Choroid plexus epithelial cell (primary cell): ENCODE measurements at regions not wholly inside any gene's neighbourhood (a gene's known extent, or its start where the extent isn't known, plus 50 kb on each side); places are given as distances from the start of the nearest gene placed in this dataset.

ENCODE experiments used
- DNase-seq: peaks from one replicate; pipeline ENCODE4 v3.0.0-alpha.2; 2010; ENCODE audit warnings: low read depth
- H3K4me3 ChIP-seq: 2 replicates; pipeline ENCODE4 v1.5.1; 2011; ENCODE audit warnings: low read depth, mild to moderate bottlenecking, control low read depth, low read length, moderate library complexity
- TF ChIP-seq, protein P1 (sequence below): conservative IDR thresholded peaks from 2 replicates; pipeline ENCODE4 v1.5.1; 2011; ENCODE audit warnings: low read depth, mild to moderate bottlenecking, control low read depth, inconsistent platforms, low read length, moderate library complexity

DNA sequence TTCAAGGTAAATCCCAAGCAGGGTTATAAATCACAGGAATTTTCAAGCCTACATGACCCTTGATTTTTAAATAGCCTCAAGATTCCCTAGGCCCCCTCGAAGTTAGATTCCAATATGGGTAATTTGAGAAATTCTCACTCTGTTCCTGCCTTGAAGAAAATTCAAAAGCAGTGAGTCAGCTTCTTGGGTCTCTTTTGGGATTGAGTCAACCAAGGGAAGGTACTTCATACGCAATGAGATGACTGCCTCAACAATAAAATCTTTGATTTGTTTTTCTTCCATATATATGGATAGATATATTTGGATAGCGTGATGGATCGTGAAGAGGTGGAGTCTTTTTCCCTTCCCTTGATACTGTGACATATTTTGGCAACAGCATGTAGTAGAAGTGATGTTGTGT lies 180.4 kb upstream of the ATP2B1 start:
- H3K4me3 ChIP-seq, result no peak overlapping the region
- DNase-seq, result peak; percentile 60
- TF ChIP-seq, protein P1, sequence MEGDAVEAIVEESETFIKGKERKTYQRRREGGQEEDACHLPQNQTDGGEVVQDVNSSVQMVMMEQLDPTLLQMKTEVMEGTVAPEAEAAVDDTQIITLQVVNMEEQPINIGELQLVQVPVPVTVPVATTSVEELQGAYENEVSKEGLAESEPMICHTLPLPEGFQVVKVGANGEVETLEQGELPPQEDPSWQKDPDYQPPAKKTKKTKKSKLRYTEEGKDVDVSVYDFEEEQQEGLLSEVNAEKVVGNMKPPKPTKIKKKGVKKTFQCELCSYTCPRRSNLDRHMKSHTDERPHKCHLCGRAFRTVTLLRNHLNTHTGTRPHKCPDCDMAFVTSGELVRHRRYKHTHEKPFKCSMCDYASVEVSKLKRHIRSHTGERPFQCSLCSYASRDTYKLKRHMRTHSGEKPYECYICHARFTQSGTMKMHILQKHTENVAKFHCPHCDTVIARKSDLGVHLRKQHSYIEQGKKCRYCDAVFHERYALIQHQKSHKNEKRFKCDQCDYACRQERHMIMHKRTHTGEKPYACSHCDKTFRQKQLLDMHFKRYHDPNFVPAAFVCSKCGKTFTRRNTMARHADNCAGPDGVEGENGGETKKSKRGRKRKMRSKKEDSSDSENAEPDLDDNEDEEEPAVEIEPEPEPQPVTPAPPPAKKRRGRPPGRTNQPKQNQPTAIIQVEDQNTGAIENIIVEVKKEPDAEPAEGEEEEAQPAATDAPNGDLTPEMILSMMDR, result no peak

GRCh38 chr12:89884952-89885351 lies 176.3 kb upstream of the ATP2B1 start:
- H3K4me3 ChIP-seq, result no peak overlapping the region
- DNase-seq, result no peak
- TF ChIP-seq, protein P1, result no peak

- TF ChIP-seq, protein P1, result no peak
- DNase-seq, result peak; percentile 13
- H3K4me3 ChIP-seq, result no peak overlapping the region
Measured at GRCh38 chr12:89884416-89884898, 175.8 kb upstream of the ATP2B1 start.

- TF ChIP-seq, protein P1, result no peak
- peak; percentile 15 for DNase-seq
- no peak overlapping the region for H3K4me3 ChIP-seq
Measured at GRCh38 chr12:89883630-89884389, 175.2 kb upstream of the ATP2B1 start.

DNA sequence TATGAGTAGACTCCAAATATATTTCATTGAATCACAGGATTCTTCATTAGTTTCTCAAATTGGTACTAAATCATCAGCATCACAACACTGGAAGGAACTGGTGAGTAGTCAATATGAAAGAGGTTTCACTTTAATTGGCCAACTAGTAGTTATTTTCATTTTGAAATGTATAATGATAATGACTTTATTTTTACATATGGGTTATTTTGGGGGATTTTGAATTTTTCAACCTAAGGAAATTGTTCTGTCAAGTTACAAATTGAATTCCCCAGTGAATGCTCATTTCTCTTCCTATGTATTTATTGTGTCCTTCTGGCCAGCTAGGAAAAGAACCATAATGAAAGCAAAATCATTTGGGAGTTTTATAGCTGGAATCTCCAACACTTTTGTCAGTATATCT lies 174.2 kb upstream of the ATP2B1 start:
- TF ChIP-seq, protein P1, result no peak
- no peak overlapping the region for H3K4me3 ChIP-seq
- no peak for DNase-seq

GRCh38 chr12:89882050-89882449 lies 173.4 kb upstream of the ATP2B1 start:
- DNase-seq, result peak; percentile 44
- TF ChIP-seq, protein P1, result no peak
- H3K4me3 ChIP-seq, result no peak overlapping the region
